ENCODE measurements at regions not wholly inside any gene's neighbourhood (a gene's known extent, or its start where the extent isn't known, plus 50 kb on each side); places are given as distances from the start of the nearest gene placed in this dataset.

- TF ChIP-seq ZBTB10 (CRISPR knock-in tag; IDR thresholded peaks at IDR 0.05; ENCODE audit: borderline replicate concordance) (no peak), SIN3B (IDR thresholded peaks at IDR 0.05; ENCODE audit: low read length) (no peak), ARNT2 (CRISPR knock-in tag; IDR thresholded peaks at IDR 0.05; ENCODE audit: low read depth) (no peak), SP1 (IDR thresholded peaks at IDR 0.05) (no peak), SP1 (CRISPR knock-in tag; IDR thresholded peaks at IDR 0.05) (no peak), ZNF737 (CRISPR knock-in tag; IDR thresholded peaks at IDR 0.05; ENCODE audit: borderline replicate concordance) (no peak), EP300 (IDR thresholded peaks at IDR 0.05; ENCODE audit: low read depth in 2 of 2, low read length in 2 of 2) (no peak), EP300 (CRISPR knock-in tag; IDR thresholded peaks at IDR 0.05; ENCODE audit: borderline replicate concordance) (no peak), ZNF775 (CRISPR knock-in tag; IDR thresholded peaks at IDR 0.05; ENCODE audit: borderline replicate concordance) (no peak), MAFF (IDR thresholded peaks at IDR 0.05; ENCODE audit: low read depth, low read length) (no peak)
Measured at GRCh38 chr2:228703152-228703551, 521.7 kb upstream of the SPHKAP start.

All from HepG2 (cell line).